PFSK-1 (cell line): ENCODE measurements at regions not wholly inside any gene's neighbourhood (a gene's known extent, or its start where the extent isn't known, plus 50 kb on each side); places are given as distances from the start of the nearest gene placed in this dataset.

Source experiments
- POLR2AphosphoS5 ChIP-seq: IDR thresholded peaks from 2 replicates; pipeline ENCODE4 v1.6.1; 2012; ENCODE audit warnings: low read depth, mild to moderate bottlenecking, control low read depth, low read length, moderate library complexity
- REST ChIP-seq, 2 experiments: IDR thresholded peaks; 2 replicates each; pipeline versions ENCODE4 v1.6.1 to v1.8.0; 2011 to 2012; ENCODE audit warnings: low read depth in 2 of 2, low read length in 2 of 2, control low read depth in 1 of 2, inconsistent platforms in 1 of 2, mild to moderate bottlenecking in 1 of 2, moderate library complexity in 1 of 2; ENCODE audit not compliant: insufficient read depth in 1 of 2
- SIN3A ChIP-seq: IDR thresholded peaks from 2 replicates; pipeline ENCODE4 v1.6.1; 2012; ENCODE audit warnings: mild to moderate bottlenecking, low read length, moderate library complexity, borderline replicate concordance; ENCODE audit not compliant: insufficient read depth
- TAF1 ChIP-seq: IDR thresholded peaks from 2 replicates; pipeline ENCODE4 v1.6.1; 2012; ENCODE audit warnings: low read length, control low read depth, borderline replicate concordance; ENCODE audit not compliant: insufficient read depth

GRCh38 chr2:67668538-67668937, 271.4 kb downstream of the ETAA1 start:
- TF ChIP-seq SIN3A (no peak), POLR2AphosphoS5 (no peak), REST (IDR thresholded peaks at IDR 0.05; ENCODE audit: insufficient read depth in 1 of 2, low read depth in 2 of 2, low read length in 2 of 2) (no peak), TAF1 (no peak)
